Transverse colon (tissue), 4 donors: ENCODE measurements at regions not wholly inside any gene's neighbourhood (a gene's known extent, or its start where the extent isn't known, plus 50 kb on each side); places are given as distances from the start of the nearest gene placed in this dataset.

Source experiments
- EP300 ChIP-seq: sonication (generic); formaldehyde crosslinking; IDR thresholded peaks from one replicate; pipeline ENCODE4 v1.6.1; 2017; ENCODE audit warnings: antibody characterized with exemption, low read depth
- POLR2A ChIP-seq: fragments of 450-650 bp; IDR thresholded peaks from one replicate; pipeline ENCODE4 v1.6.1; 2016; ENCODE audit warnings: antibody characterized with exemption, mild to moderate bottlenecking, moderate library complexity
- POLR2AphosphoS5 ChIP-seq, 3 donors: sonication (generic); formaldehyde crosslinking; IDR thresholded peaks; one replicate each; pipeline ENCODE4 v1.6.1; 2016; ENCODE audit warnings: antibody characterized with exemption in 3 of 3
- TF ChIP-seq, protein P1 (sequence below), 5 experiments: fragments of 200-600 bp in 3 of 5; fragments of 450-650 bp in 2 of 5; sonication (generic) in 3 of 5; IDR thresholded peaks; 1 replicate in 2 of 5; 2 replicates in 3 of 5; pipeline ENCODE4 v1.5.1; 2016 to 2017; ENCODE audit warnings: antibody characterized with exemption in 5 of 5, inconsistent platforms in 3 of 5, mild to moderate bottlenecking in 2 of 5, moderate library complexity in 1 of 5

DNA sequence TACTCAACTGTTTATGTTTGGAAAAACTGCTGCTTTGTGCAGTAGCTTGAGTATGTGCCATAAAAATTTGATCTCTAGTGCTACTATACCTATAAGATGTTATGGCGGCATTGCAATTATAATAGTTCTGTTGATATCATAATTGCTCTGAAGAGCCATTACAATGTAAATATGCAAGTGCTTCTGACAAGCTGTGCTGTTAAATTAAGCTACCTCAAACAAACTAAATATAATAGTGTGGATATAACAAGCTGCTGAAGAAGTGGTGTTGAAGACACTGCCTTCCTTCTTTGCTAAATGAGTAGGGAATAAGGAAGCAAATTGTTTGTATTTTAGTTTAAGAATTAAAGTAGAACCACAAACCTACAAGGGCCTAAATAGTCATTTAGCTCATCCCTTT is 301.0 kb upstream of the MIS18BP1 start:
- TF ChIP-seq, protein P1, sequence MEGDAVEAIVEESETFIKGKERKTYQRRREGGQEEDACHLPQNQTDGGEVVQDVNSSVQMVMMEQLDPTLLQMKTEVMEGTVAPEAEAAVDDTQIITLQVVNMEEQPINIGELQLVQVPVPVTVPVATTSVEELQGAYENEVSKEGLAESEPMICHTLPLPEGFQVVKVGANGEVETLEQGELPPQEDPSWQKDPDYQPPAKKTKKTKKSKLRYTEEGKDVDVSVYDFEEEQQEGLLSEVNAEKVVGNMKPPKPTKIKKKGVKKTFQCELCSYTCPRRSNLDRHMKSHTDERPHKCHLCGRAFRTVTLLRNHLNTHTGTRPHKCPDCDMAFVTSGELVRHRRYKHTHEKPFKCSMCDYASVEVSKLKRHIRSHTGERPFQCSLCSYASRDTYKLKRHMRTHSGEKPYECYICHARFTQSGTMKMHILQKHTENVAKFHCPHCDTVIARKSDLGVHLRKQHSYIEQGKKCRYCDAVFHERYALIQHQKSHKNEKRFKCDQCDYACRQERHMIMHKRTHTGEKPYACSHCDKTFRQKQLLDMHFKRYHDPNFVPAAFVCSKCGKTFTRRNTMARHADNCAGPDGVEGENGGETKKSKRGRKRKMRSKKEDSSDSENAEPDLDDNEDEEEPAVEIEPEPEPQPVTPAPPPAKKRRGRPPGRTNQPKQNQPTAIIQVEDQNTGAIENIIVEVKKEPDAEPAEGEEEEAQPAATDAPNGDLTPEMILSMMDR (IDR thresholded peaks at IDR 0.05) = no peak
- TF ChIP-seq POLR2A = no peak
- TF ChIP-seq EP300 = no peak
- TF ChIP-seq POLR2AphosphoS5 (IDR thresholded peaks at IDR 0.05) = no peak
